ENCODE measurements at regions not wholly inside any gene's neighbourhood (a gene's known extent, or its start where the extent isn't known, plus 50 kb on each side); places are given as distances from the start of the nearest gene placed in this dataset.
"Not testable (repeated sequence)": the region's sequence is repeated elsewhere in the genome, so short reads cannot be mapped to it uniquely, and the experiment has no call there.

DNA sequence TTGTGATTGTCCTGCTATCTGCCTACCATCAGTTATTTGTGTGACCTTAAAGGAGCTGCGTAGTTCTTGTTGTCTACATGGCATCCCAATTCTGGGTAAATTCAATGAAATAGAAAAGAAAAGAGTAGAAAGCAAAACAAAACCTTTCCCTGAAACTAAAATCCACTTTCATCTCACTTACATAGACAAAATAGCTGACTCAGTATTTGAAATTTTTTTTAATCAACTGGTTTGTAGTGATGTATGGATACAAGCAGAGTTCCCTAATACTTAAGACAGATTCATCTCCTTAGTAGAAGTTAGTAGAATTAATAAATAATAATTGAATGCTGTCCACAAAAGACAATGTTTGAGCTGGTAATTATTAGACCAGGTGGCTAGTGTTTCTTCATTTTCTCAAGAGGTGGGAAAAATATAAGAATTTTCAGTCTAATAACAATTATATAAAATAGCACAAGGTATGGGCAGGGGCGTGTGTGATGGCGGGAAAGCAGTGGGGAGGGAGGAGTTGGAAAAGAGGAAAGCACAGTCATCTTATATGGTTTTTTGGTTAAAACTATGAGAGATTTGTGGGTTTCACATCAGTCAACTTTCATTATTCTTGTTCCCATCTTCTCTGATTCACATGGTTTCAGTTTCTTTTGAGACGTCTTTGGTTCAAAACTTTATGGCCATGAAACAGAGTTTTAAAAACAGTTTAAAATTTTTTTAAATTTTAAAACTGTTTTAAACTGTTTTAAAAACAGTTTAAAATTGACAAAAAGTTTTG lies 275.2 kb downstream of the SPRY1 start:
- Mint-ChIP-seq H3K4me3 (no peak overlapping the region), H3K36me3 (no peaks in the 10 kb centered on the region), H3K27me3 (peaks cover 34 to 35% of the 10 kb centered on the region in 2 donors), H3K27ac (no peak overlapping the region), H3K4me1 (peaks cover 6 to 7% of the 10 kb centered on the region in 2 donors), H3K9me3 (no peaks in the 10 kb centered on the region)
- DNase-seq (no peak), ATAC-seq (replicated peaks) (peak; percentile 78 to 80)

DNA sequence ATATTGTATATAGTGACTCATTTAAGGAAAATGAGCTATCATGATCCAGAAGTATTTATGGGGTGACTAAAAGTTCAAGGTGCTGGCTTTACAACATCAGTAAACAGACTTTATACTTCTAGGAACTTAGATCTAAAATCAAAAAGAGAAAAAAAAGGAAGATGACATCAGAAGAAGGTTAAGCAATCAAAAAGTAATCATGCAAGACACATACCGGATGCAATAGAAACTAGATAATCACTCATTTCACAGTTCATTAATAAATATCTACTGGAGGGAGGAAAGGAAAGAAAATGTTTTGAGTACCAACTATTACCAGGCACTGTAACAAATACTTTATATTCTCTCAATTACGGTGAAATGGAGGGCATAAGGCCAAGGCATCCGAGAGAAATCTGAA lies 276.4 kb downstream of the SPRY1 start:
- Mint-ChIP-seq H3K27ac (no peak overlapping the region), H3K4me1 (peaks cover 6 to 7% of the 10 kb centered on the region in 2 donors), H3K36me3 (no peaks in the 10 kb centered on the region), H3K4me3 (no peak overlapping the region), H3K27me3 (peaks cover 26 to 34% of the 10 kb centered on the region in 2 donors), H3K9me3 (no peaks in the 10 kb centered on the region)
- DNase-seq = no peak
- no peak for ATAC-seq (replicated peaks)

DNA sequence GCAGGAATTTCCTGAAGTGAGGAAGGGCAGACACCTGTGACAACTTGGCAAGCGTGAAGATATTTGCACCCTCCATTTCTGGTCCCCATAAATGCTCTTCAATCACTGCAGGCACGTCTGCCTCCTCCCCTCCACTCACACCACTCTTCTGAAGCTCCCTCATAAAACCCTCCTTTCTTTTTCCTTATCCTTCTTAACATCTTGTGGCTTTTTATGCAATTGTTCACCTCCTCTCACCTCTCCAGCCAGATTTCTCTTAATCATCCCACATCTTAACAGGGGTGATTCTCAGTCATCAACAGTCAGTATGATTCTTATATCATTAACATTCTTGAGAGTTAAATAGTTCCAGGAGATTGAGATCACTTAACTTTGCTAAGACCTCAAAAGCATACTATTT lies 277.4 kb downstream of the SPRY1 start:
- Mint-ChIP-seq H3K36me3 (no peaks in the 10 kb centered on the region), H3K9me3 (no peaks in the 10 kb centered on the region), H3K4me1 (peaks cover 6 to 7% of the 10 kb centered on the region in 2 donors), H3K4me3 (no peak overlapping the region), H3K27ac (no peak overlapping the region), H3K27me3 (peaks cover 18 to 32% of the 10 kb centered on the region in 2 donors)
- ATAC-seq (replicated peaks) = no peak
- no peak for DNase-seq

DNA sequence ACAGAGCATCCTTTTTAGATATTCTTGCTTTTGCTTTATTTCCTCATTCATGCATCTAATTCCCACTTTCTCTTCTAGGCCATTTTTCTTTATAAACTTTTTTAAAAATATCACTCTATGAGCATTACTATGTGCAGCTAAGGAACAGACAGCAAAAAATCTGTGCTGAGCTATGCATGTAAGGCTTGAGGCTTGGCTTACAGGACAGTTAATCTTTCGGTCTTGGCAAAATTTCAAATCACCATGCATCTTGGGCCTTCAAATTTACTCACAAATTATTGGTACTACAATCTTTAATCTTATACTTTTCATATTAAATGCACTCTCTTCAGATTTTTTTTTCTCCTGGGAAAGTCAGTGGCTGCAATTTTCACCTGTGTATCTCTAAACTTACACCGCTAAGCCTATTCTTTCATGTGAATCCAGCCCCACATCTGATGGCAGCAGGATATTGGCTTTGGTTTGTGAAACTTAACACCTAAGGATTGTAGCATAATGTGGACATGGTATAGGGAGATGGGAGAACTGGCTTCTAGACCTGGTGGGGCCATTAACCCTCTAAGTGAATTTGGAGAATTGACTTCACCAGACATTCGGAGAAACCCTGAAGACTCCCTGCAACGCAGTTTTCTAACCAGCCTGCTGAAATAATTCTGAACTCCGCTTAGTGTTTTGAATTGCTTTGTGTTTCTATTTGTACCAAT lies 278.3 kb downstream of the SPRY1 start:
- no peaks in the 10 kb centered on the region for H3K36me3 Mint-ChIP-seq
- no peak for DNase-seq

DNA sequence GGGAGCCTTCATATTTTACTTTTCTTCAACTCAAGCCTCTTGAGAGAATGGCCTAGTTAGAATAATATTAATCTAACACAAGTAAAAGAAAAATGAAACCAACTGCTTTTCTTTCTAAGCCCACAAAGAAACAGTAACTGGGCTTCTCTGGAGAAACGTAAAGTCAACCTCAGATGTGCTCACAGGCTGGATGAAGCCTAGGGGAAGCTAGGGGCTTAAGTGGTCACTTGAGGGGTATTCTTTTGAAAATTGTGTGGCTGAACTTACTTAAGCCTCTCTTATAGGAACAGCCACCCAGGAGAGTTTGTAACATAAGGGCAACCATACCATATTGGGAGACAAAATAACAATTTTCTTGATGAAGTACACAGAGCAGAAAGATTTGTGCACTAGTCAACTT lies 279.0 kb downstream of the SPRY1 start:
- H3K27me3 Mint-ChIP-seq = peaks cover 18 to 29% of the 10 kb centered on the region in 2 donors
- no peaks in the 10 kb centered on the region for H3K9me3 Mint-ChIP-seq
- DNase-seq = no peak
- no peak overlapping the region for H3K4me3 Mint-ChIP-seq
- no peaks in the 10 kb centered on the region for H3K36me3 Mint-ChIP-seq
- no peak overlapping the region for H3K27ac Mint-ChIP-seq
- no peak for ATAC-seq (replicated peaks)
- H3K4me1 Mint-ChIP-seq = peaks cover 6 to 7% of the 10 kb centered on the region in 2 donors

More for the DNA sequence above, 278.3 kb downstream of the SPRY1 start:
- Mint-ChIP-seq H3K9me3 (no peaks in the 10 kb centered on the region), H3K27me3 (peaks cover 18 to 32% of the 10 kb centered on the region in 2 donors), H3K27ac (no peak overlapping the region), H3K4me3 (no peak overlapping the region), H3K4me1 (peaks cover 6 to 7% of the 10 kb centered on the region in 2 donors)
- ATAC-seq (replicated peaks) = no peak

DNA sequence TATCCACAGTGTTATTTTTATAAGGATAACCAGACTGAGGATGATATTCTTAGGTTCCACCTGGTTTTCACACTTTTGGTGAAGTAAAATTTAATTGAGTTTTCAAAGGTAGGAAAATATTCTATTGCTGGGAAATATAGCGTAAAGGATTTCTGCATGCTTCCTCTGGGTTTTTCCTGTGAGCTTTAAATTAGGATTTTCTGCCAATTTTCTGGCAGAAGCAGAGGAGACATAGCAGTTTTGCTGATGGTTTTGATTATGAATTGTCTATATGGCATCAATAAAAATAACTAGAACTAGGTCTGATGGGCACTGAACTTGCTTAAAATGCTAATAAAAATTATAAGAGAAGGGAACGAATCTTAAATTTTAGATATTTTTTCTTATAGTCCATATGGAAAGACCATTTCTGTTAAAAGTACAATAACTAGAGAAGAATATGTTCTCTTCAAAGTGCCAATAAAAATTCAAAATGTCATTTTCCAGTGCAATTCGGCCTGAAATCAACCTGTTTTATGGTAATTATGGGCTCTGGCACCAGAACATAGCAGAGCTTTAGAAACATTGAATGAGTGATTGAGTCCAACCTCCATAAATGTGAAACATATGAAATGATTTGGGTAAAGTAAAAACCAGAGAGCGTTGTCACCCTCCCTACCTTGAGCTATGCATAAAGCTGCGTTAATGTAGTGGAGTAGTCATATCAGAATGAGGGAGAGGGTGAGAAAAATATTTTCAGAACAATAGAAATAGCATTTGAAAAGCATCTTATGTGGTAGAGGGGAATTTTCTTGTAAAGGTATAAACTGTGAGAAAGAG lies 279.7 kb downstream of the SPRY1 start:
- ATAC-seq (replicated peaks) (no peak), DNase-seq (no peak)
- Mint-ChIP-seq H3K4me1 (peaks cover 5 to 6% of the 10 kb centered on the region in 2 donors), H3K36me3 (no peaks in the 10 kb centered on the region), H3K4me3 (no peak overlapping the region), H3K27ac (no peak overlapping the region), H3K27me3 (peaks cover 15 to 27% of the 10 kb centered on the region in 2 donors), H3K9me3 (no peaks in the 10 kb centered on the region)

DNA sequence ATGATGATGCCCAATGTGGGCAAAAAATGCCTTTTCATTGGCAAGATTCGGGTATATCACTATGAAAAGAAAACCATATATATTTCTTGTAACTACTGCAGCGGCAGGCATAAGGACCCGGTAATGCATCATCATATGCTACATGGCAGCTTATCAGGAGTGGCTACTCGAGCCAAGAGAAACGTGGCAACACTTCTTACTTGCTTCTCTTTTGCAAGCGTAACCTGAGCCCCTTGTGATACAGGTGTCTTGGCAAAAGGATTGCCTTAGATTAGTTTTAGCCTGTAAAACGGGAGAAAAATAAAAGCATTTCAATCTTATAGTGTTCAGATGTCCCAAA lies 280.3 kb downstream of the SPRY1 start:
- H3K36me3 Mint-ChIP-seq = no peaks in the 10 kb centered on the region
- no peak overlapping the region for H3K4me3 Mint-ChIP-seq
- no peaks in the 10 kb centered on the region for H3K9me3 Mint-ChIP-seq
- H3K4me1 Mint-ChIP-seq = peaks cover 0 to 3% of the 10 kb centered on the region in 2 donors
- H3K27me3 Mint-ChIP-seq = peaks cover 12 to 23% of the 10 kb centered on the region in 2 donors
- ATAC-seq (replicated peaks) (no peak), DNase-seq (no peak)
- no peak overlapping the region for H3K27ac Mint-ChIP-seq

DNA sequence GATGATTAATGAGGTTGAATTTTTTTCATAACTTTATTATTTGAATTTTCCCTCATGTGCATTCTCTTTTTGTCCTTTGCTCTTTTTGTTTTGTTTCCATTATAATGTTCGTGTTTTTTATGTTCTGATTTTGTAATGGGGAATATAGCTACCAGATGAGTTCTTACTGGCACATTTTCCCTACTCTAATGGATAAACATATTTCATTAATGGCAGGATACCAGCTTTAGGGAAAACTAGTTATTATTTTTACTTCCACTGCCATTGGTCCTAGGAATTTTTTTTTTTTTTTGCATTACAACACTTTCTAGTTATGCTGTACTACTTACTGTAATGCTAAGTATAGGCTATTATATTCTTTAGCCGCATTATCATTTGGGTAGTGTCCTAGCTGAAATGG lies 286.3 kb downstream of the SPRY1 start:
- Mint-ChIP-seq H3K4me3 (no peak overlapping the region), H3K4me1 (no peaks in the 10 kb centered on the region), H3K27ac (no peak overlapping the region), H3K9me3 (peaks cover 4 to 6% of the 10 kb centered on the region in 2 donors), H3K36me3 (no peaks in the 10 kb centered on the region), H3K27me3 (peaks cover 0 to 17% of the 10 kb centered on the region in 2 donors)
- ATAC-seq (replicated peaks) = no peak
- no peak for DNase-seq

DNA sequence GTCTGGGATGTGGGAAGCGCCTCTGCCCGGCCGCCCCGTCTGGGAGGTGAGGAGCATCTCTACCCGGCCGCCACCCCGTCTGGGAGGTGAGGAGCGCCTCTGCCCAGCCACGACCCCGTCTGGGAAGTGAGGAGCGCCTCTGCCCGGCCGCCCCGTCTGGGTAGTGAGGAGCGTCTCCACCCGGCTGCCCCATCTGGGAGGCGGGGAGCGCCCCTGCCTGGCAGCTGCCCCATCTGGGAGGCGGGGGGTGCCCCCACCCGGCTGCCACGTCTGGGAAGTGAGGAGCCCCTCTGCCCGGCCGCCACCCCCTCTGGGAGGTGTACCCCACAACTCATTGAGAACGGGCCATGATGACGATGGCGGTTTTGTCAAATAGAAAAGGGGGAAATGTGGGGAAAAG lies 288.3 kb downstream of the SPRY1 start:
- peaks cover 10 to 14% of the 10 kb centered on the region in 2 donors for H3K9me3 Mint-ChIP-seq
- not testable (repeated sequence) for H3K4me1 Mint-ChIP-seq; ATAC-seq (replicated peaks); H3K27ac Mint-ChIP-seq; H3K4me3 Mint-ChIP-seq; H3K27me3 Mint-ChIP-seq; H3K36me3 Mint-ChIP-seq; DNase-seq

DNA sequence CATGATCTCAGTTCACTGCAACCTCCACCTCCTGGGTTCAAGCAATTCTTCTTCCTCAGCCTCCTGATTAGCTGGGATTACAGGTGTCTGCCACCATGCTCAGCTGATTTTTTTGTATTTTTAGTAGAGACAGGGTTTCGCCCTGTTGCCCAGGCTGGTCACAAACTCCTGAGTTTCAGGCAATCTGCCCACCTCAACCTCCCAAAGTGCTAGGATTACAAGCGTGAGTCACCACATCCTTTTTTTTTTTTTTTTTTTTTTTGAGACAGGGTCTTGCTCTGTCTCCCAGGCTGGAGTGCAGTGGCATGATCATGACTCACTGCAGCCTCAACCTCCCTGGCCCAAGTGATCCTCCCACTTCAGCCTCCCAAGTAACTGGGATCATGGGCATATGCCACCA lies 298.9 kb downstream of the SPRY1 start:
- not testable (repeated sequence) for H3K4me1 Mint-ChIP-seq; H3K27me3 Mint-ChIP-seq; H3K36me3 Mint-ChIP-seq; ATAC-seq (replicated peaks); DNase-seq; H3K4me3 Mint-ChIP-seq; H3K27ac Mint-ChIP-seq; H3K9me3 Mint-ChIP-seq

DNA sequence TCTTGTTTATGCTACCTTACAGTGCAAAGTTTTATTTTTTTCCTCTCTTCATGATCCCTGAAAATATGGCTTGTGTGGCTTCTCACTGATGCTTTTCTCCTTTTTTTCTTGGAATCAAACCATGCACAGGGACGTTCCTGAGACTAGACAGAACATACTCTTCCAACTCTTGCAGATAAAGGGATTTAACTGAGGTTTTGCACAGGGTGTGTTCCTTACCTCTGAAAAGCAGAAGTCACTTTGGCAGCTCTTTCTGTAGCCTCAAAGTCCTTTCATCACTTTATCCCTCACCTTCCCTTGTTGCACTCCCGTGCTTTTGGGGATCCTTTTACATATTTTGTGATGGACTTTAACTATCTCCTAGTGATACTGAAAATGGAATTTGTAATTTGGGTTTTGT lies 300.1 kb downstream of the SPRY1 start:
- peaks cover 0 to 5% of the 10 kb centered on the region in 2 donors for H3K27me3 Mint-ChIP-seq
- no peaks in the 10 kb centered on the region for H3K36me3 Mint-ChIP-seq
- H3K4me3 Mint-ChIP-seq = no peak overlapping the region
- ATAC-seq (replicated peaks) = no peak
- peaks cover 0 to 2% of the 10 kb centered on the region in 2 donors for H3K9me3 Mint-ChIP-seq
- H3K27ac Mint-ChIP-seq = no peak overlapping the region
- no peak for DNase-seq
- H3K4me1 Mint-ChIP-seq = no peaks in the 10 kb centered on the region

DNA sequence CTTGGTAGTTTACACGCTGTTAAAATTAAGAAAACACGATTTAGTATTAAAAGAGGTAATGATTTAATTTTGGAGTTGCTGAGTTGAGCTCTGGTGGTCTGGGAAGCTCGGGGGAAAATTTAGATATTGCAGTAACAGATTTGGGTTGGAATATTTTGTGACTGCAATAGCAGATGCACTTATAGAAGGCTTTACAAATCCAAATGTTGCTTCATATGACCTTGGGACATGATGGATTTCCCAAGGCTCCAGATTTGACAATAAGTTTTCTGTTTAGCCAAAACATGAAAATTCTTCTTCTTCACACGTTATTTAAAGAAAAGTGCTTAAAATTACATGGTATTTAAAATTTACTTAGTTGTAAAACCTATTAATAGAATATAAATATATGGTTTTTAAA lies 302.0 kb downstream of the SPRY1 start:
- no peaks in the 10 kb centered on the region for H3K4me1 Mint-ChIP-seq
- H3K9me3 Mint-ChIP-seq = peaks cover 0 to 2% of the 10 kb centered on the region in 2 donors
- H3K27me3 Mint-ChIP-seq = peaks cover 0 to 5% of the 10 kb centered on the region in 2 donors
- H3K27ac Mint-ChIP-seq = no peak overlapping the region
- ATAC-seq (replicated peaks) = no peak
- H3K36me3 Mint-ChIP-seq = no peaks in the 10 kb centered on the region
- no peak for DNase-seq
- no peak overlapping the region for H3K4me3 Mint-ChIP-seq

DNA sequence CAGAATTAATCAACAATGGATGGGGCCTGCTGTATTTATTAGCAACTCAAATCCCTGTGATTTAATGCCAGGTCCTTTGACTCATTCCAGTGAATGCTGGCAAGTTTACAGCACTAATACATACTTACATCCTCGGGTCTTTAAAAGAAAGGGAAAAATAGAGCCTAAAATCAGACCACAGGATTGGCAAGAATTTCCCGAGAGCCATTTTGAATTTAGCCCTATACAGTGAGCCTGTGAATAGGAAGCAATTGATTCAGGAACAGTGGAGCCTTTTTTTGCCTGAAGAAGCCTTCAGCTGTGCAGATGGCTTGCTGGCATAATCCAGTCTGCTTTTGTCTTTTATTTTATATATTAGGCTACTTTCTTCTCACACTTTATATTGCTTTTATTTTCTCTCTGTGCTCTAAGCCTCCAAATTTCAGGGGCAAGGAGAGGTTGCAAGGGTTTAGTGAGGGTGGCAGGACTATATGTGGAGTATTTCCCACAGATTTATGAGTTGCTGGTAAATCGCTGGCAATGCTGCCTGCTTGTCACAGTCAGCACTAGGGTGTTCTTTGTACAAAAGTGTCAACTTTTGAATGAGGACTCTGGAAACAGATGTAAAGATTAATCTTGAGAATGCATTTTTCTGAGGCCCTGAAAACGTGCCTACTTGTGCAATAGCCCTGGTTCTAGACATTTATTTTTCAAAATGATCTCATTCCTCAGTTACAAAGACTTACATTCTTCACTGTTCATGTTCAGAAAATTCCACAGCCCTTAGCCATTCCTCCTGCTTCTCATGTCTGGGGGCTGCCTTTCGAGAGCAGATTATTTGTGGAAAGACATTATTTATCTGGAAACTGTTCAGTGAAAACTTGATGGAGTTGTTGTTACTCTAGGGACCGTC lies 303.5 kb downstream of the SPRY1 start:
- H3K27ac Mint-ChIP-seq = no peak overlapping the region
- H3K4me3 Mint-ChIP-seq = no peak overlapping the region
- DNase-seq (no peak), ATAC-seq (replicated peaks) (no peak)
- no peaks in the 10 kb centered on the region for H3K4me1 Mint-ChIP-seq
- H3K9me3 Mint-ChIP-seq = peaks cover 0 to 2% of the 10 kb centered on the region in 2 donors
- peaks cover 0 to 5% of the 10 kb centered on the region in 2 donors for H3K27me3 Mint-ChIP-seq
- H3K36me3 Mint-ChIP-seq = no peaks in the 10 kb centered on the region

DNA sequence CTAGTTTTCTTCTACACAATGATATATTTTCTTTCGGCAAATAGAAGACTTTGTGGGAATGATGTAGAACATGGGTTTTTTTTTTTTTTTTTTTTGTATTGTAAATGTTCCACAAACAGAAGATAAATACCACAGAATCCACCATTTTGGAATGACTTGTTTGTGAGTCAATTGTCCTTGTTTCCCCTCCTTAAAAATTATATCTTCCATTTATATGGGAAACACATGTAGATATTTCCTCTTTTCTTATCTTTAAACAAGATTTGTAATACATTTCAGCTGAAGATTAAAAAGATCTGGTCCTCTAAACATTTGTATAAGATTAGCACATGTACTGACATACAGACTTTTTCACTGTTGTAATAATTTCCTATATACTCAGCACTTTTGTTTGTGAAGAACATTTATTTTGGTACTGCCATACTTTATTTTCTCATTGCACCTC lies 304.6 kb downstream of the SPRY1 start:
- DNase-seq (no peak), ATAC-seq (replicated peaks) (no peak)
- peaks cover 0 to under 1% of the 10 kb centered on the region in 2 donors for H3K9me3 Mint-ChIP-seq
- no peak overlapping the region for H3K27ac Mint-ChIP-seq
- no peaks in the 10 kb centered on the region for H3K36me3 Mint-ChIP-seq
- peaks cover 0 to 5% of the 10 kb centered on the region in 2 donors for H3K27me3 Mint-ChIP-seq
- H3K4me1 Mint-ChIP-seq = no peaks in the 10 kb centered on the region
- no peak overlapping the region for H3K4me3 Mint-ChIP-seq
